Muscle of leg (tissue), 3 donors: ENCODE measurements at regions not wholly inside any gene's neighbourhood (a gene's known extent, or its start where the extent isn't known, plus 50 kb on each side); places are given as distances from the start of the nearest gene placed in this dataset.
"Not testable (repeated sequence)": the region's sequence is repeated elsewhere in the genome, so short reads cannot be mapped to it uniquely, and the experiment has no call there.

Source experiments
- DNase-seq: peaks from one replicate; pipeline ENCODE4 v3.0.0; 2013
- H3K27ac ChIP-seq: one replicate; pipeline ENCODE4 v1.5.1; 2013; ENCODE audit warnings: mild to moderate bottlenecking, low read length, control low read depth
- H3K27me3 ChIP-seq: one replicate; pipeline ENCODE4 v1.6.1; 2013; ENCODE audit warnings: low read length; ENCODE audit not compliant: control insufficient read depth, insufficient read depth
- H3K36me3 ChIP-seq: one replicate; pipeline ENCODE4 v1.6.1; 2013; ENCODE audit warnings: low read length; ENCODE audit not compliant: control insufficient read depth, insufficient read depth
- H3K4me1 ChIP-seq: one replicate; pipeline ENCODE4 v1.6.1; 2013; ENCODE audit warnings: low read length; ENCODE audit not compliant: control insufficient read depth, insufficient read depth
- H3K4me3 ChIP-seq: one replicate; pipeline ENCODE4 v1.5.1; 2013; ENCODE audit warnings: low read length, control low read depth
- H3K9me3 ChIP-seq: replicated peaks from 2 replicates; pipeline ENCODE4 v1.6.1; 2013; ENCODE audit warnings: low read depth, low read length; ENCODE audit not compliant: control insufficient read depth
- WGBS: methylation state at CpG from one replicate; pipeline ENCODE4 v1.1.5; 2013; ENCODE audit warnings: missing lambda C conversion rate; ENCODE audit not compliant: insufficient coverage; 5-methylcytosine and 5-hydroxymethylcytosine counted together

DNA sequence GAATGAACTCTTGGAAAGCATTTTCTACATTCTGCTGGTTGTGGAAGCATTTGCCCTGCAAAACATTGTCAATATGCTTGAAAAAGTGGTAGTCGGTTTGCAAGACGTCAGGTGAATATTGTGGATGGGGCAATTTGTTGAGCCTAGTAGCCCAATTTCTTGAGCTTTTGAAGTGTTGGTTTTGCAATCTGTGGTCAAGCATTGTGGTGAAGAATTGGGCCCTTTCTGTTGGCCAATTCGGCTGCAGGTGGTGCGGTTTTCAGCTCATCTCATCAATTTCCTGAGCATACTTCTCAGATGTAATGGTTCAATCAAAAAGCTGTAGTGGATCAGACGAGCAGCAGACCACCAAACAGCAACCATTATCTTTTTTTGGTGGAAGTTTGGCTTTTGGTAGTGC lies 426.8 kb upstream of the CDH9 start:
- Histone ChIP-seq H3K27ac (no peak overlapping the region), H3K36me3 (no peaks in the 10 kb centered on the region), H3K27me3 (no peaks in the 10 kb centered on the region), H3K9me3 (no peaks in the 10 kb centered on the region), H3K4me1 (no peaks in the 10 kb centered on the region), H3K4me3 (no peak overlapping the region)
- 88% methylated on average over 2 of the region's 5 CpGs for WGBS
- DNase-seq: no peak

DNA sequence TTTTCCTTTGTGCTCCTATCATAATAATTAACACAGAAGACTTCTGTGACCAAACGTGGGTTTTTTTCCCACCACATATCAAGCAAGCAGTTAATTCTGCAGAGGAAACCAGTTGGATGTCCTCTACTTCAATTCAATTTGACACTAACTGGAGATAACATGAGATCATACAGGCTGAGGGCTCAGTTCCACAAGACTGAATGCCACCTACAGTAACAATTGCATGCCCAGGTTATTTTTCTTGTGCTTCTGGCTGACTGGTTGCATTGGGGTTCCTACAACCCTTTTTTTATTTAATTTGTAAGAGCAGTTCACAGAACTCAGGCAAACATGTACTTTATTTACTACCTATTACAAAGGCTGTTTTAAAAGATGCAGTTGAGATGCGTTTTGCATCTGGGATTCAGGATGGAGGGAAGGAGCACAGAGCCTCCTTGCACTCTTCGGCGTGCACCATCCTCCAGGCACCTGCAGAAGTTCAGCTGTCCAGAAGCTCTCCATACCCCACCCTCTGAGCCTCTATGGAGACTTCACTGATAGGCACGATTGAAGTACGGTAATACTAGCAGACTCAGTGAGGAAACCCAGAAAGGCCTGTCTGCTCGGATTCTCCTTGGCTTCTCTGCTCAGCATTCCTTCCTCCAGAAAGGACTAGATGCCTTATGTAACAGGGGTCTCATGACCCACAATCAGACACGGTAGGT lies 425.2 kb upstream of the CDH9 start:
- Histone ChIP-seq H3K4me3 (no peak overlapping the region), H3K9me3 (no peaks in the 10 kb centered on the region), H3K27ac (no peak overlapping the region), H3K36me3 (no peaks in the 10 kb centered on the region), H3K27me3 (no peaks in the 10 kb centered on the region), H3K4me1 (no peaks in the 10 kb centered on the region)
- 100% methylated on average over 1 of the region's 8 CpGs for WGBS
- no peak for DNase-seq

GRCh38 chr5:27462936-27463335 lies 424.6 kb upstream of the CDH9 start:
- DNase-seq: no peak
- H3K36me3 ChIP-seq: no peaks in the 10 kb centered on the region
- H3K27ac ChIP-seq: no peak overlapping the region
- no peaks in the 10 kb centered on the region for H3K9me3 ChIP-seq
- no peaks in the 10 kb centered on the region for H3K27me3 ChIP-seq
- WGBS: 50% methylated on average over 2 of the region's 7 CpGs
- no peaks in the 10 kb centered on the region for H3K4me1 ChIP-seq
- no peak overlapping the region for H3K4me3 ChIP-seq

DNA sequence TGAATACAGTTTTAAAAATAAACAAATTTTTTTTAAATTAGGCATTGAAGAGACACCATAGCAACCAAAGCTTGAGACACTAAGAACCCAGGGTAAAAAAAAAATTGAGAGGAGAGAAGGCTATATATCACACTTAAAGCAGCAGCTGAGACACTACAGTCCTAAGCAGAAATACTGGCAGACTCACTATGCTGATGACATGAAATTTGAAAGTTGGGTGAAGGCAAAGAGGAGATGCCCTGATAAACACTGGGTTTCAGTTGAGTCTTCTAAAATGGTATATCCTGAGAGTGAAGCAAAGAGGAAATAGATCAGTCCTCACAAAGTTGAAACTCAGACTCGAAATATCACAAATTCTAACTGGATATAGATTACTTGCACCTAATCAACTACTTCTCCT lies 419.9 kb upstream of the CDH9 start:
- H3K4me1 ChIP-seq: no peaks in the 10 kb centered on the region
- H3K4me3 ChIP-seq: no peak overlapping the region
- no peaks in the 10 kb centered on the region for H3K27me3 ChIP-seq
- no peak for DNase-seq
- no CpG with 5 or more reads among the region's 1 CpG for WGBS
- no peaks in the 10 kb centered on the region for H3K9me3 ChIP-seq
- no peaks in the 10 kb centered on the region for H3K36me3 ChIP-seq
- H3K27ac ChIP-seq: no peak overlapping the region

DNA sequence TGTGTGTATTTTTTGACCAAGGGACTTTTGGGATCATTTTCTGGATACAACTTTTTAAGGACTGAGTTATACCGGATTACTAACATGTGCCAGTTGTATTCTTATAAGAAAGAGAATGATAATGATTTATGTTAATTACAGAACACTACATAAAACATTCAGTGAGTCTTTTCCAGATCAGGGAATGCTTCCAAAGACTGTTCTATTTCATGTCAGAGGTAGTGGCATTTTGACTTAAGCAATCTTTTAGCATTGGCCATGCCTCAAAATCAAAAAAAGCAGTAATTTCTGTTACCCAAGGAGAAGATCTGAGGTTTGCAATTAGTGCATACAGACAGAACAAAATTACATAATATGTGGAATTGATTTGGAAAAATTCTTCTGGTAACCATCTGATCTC lies 413.0 kb upstream of the CDH9 start:
- Histone ChIP-seq H3K4me3 (no peak overlapping the region), H3K9me3 (peaks cover 6% of the 10 kb centered on the region), H3K4me1 (no peaks in the 10 kb centered on the region), H3K27ac (no peak overlapping the region), H3K36me3 (no peaks in the 10 kb centered on the region), H3K27me3 (no peaks in the 10 kb centered on the region)
- whole genome bisulfite sequencing: no CpG with 5 or more reads among the region's 1 CpG
- no peak for DNase-seq

- 20% methylated on average over 1 of the region's 3 CpGs for WGBS
- no peak for DNase-seq
These were observed 412.2 kb upstream of the CDH9 start for GRCh38 chr5:27450607-27451006.

DNA sequence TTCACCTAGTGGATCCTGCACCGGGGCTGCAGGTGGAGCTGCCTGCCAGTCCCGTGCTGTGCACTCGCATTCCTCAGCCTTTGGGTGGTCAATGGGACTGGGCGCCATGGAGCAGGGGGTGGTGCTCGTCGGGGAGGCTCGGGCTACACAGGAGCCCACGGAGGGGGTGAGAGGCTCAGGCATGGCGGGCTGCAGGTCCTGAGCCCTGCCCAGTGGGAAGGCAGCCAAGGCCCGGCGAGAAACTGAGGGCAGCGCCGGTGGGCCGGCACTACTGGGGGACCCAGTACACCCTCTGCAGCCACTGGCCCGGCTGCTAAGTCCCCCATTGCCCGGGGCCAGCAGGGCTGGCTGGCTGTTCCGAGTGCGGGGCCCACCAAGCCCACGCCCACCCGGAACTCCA lies 401.0 kb upstream of the CDH9 start:
- 98% methylated on average over 10 of the region's 20 CpGs for WGBS
- H3K4me3 ChIP-seq, H3K4me1 ChIP-seq: not testable (repeated sequence)

More at GRCh38 chr5:27450607-27451006, 412.2 kb upstream of the CDH9 start:
- Histone ChIP-seq H3K9me3 (peaks cover 6% of the 10 kb centered on the region), H3K27ac (no peak overlapping the region), H3K36me3 (no peaks in the 10 kb centered on the region), H3K4me3 (no peak overlapping the region), H3K27me3 (no peaks in the 10 kb centered on the region), H3K4me1 (no peaks in the 10 kb centered on the region)

DNA sequence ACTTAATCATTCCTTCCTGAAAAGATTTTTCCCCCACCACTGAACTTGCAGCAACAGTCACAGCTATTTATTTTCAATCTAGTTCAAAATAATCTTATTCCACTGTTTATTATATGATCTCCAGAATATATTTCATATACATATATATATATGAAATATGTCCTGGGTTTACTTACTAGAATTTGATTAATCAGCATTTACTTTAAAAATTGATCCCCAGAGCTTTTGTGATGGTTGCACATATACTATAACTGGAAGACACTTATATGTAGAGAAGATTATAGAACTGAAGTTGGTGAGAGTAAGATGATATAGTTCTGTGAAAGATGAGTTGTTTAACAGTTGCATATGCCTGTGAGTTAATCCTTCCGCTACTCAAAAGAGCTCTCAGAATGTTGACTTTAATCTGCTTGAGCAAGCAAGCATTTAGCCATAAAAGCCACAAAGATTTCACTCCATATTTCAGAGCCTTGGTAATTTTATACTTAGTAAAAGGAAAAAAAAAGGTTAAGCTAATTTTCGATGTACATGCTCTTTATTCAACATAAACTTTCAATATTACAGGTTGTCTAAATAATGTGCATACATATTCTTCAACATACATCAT lies 399.3 kb upstream of the CDH9 start:
- Histone ChIP-seq H3K27me3 (no peaks in the 10 kb centered on the region), H3K4me1 (no peaks in the 10 kb centered on the region), H3K36me3 (no peaks in the 10 kb centered on the region), H3K9me3 (peaks cover 3% of the 10 kb centered on the region), H3K27ac (no peak overlapping the region), H3K4me3 (no peak overlapping the region)
- DNase-seq: no peak
- WGBS: no CpG with 5 or more reads among the region's 2 CpGs

More for the DNA sequence above, 401.0 kb upstream of the CDH9 start:
- not testable (repeated sequence) for H3K9me3 ChIP-seq, H3K27me3 ChIP-seq, H3K27ac ChIP-seq, DNase-seq, H3K36me3 ChIP-seq

GRCh38 chr5:27434335-27434734 lies 395.9 kb upstream of the CDH9 start:
- H3K27me3 ChIP-seq: no peaks in the 10 kb centered on the region
- no CpG with 5 or more reads among the region's 4 CpGs for WGBS
- H3K9me3 ChIP-seq: peaks cover 8% of the 10 kb centered on the region
- H3K4me3 ChIP-seq: no peak overlapping the region
- H3K27ac ChIP-seq: no peak overlapping the region
- no peak for DNase-seq
- H3K36me3 ChIP-seq: no peaks in the 10 kb centered on the region
- no peaks in the 10 kb centered on the region for H3K4me1 ChIP-seq

DNA sequence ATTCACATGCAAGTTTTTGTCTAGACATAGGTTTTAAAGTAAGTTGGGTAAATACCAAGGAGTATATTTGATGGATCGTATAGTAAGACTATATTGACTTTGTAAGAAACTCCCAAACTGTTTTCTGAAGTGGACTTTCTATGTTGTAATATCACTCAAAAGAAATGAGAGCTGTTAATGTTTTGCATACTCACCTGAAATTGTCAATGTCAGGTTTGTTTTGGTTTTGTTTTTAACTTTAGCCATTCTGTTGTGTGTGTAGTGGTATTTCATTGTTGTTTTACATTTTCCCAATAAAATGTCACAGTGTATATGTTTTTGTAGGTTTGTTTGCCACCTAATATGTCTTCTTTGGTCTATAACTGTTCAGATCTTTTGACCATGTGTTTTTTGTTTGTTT lies 375.7 kb upstream of the CDH9 start:
- no peaks in the 10 kb centered on the region for H3K27me3 ChIP-seq
- DNase-seq: no peak
- no CpG with 5 or more reads among the region's 1 CpG for WGBS
- no peak overlapping the region for H3K4me3 ChIP-seq
- H3K9me3 ChIP-seq: no peaks in the 10 kb centered on the region
- H3K36me3 ChIP-seq: no peaks in the 10 kb centered on the region
- no peak overlapping the region for H3K27ac ChIP-seq
- H3K4me1 ChIP-seq: no peaks in the 10 kb centered on the region
